Right atrium auricular region (tissue), 2 donors: ENCODE measurements at regions not wholly inside any gene's neighbourhood (a gene's known extent, or its start where the extent isn't known, plus 50 kb on each side); places are given as distances from the start of the nearest gene placed in this dataset.

Source experiments
- DNase-seq: peaks from one replicate; pipeline ENCODE4 v3.0.0-alpha.2; 2019; ENCODE audit warnings: low spot score
- H3K27ac ChIP-seq, 2 donors: fragments of 200-600 bp; sonication (generic); 1 replicate in 1 of 2; 2 replicates in 1 of 2; pipeline ENCODE4 v1.5.1; 2016 to 2019
- H3K27me3 ChIP-seq, 2 donors: fragments of 200-600 bp; sonication (generic); one replicate each; pipeline versions ENCODE4 v1.5.1 to v1.6.0; 2017 to 2019
- H3K36me3 ChIP-seq: fragments of 200-600 bp; sonication (generic); one replicate; pipeline ENCODE4 v1.5.1; 2016
- H3K4me1 ChIP-seq, 2 donors: fragments of 200-600 bp; sonication (generic); one replicate each; pipeline versions ENCODE4 v1.5.1 to v1.6.0; 2017 to 2019
- H3K4me3 ChIP-seq, 2 donors: fragments of 200-600 bp; sonication (generic); 1 replicate in 1 of 2; 2 replicates in 1 of 2; pipeline ENCODE4 v1.5.1; 2017 to 2019; ENCODE audit warnings: mild to moderate bottlenecking in 1 of 2, moderate library complexity in 1 of 2
- H3K9me3 ChIP-seq, 2 donors: fragments of 200-600 bp; sonication (generic); one replicate each; pipeline ENCODE4 v1.5.1; 2019
- TF ChIP-seq, protein P1 (sequence below), 2 donors: fragments of 200-600 bp; sonication (generic); IDR thresholded peaks; one replicate each; pipeline ENCODE4 v1.5.1; 2019; ENCODE audit warnings: antibody characterized with exemption in 2 of 2

GRCh38 chr19:30215248-30215647 is 156.9 kb upstream of the ZNF536 start:
- Histone ChIP-seq H3K36me3 (no peaks in the 10 kb centered on the region), H3K4me3 (no peak overlapping the region), H3K27ac (no peak overlapping the region), H3K4me1 (no peaks in the 10 kb centered on the region), H3K9me3 (no peaks in the 10 kb centered on the region), H3K27me3 (no peaks in the 10 kb centered on the region)
- TF ChIP-seq, protein P1, sequence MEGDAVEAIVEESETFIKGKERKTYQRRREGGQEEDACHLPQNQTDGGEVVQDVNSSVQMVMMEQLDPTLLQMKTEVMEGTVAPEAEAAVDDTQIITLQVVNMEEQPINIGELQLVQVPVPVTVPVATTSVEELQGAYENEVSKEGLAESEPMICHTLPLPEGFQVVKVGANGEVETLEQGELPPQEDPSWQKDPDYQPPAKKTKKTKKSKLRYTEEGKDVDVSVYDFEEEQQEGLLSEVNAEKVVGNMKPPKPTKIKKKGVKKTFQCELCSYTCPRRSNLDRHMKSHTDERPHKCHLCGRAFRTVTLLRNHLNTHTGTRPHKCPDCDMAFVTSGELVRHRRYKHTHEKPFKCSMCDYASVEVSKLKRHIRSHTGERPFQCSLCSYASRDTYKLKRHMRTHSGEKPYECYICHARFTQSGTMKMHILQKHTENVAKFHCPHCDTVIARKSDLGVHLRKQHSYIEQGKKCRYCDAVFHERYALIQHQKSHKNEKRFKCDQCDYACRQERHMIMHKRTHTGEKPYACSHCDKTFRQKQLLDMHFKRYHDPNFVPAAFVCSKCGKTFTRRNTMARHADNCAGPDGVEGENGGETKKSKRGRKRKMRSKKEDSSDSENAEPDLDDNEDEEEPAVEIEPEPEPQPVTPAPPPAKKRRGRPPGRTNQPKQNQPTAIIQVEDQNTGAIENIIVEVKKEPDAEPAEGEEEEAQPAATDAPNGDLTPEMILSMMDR (IDR thresholded peaks at IDR 0.05): no peak
- DNase-seq: peak; percentile 11

- Histone ChIP-seq H3K4me1 (no peaks in the 10 kb centered on the region), H3K4me3 (no peak overlapping the region), H3K9me3 (no peaks in the 10 kb centered on the region), H3K36me3 (no peaks in the 10 kb centered on the region), H3K27me3 (no peaks in the 10 kb centered on the region), H3K27ac (no peak overlapping the region)
- DNase-seq: no peak
- TF ChIP-seq, protein P1 (IDR thresholded peaks at IDR 0.05): no peak
Observed at GRCh38 chr19:30216453-30216852, 155.7 kb upstream of the ZNF536 start.

GRCh38 chr19:30217461-30217860 is 154.7 kb upstream of the ZNF536 start:
- H3K9me3 ChIP-seq: no peaks in the 10 kb centered on the region
- no peak overlapping the region for H3K27ac ChIP-seq
- no peak overlapping the region for H3K4me3 ChIP-seq
- no peak for DNase-seq
- TF ChIP-seq, protein P1 (IDR thresholded peaks at IDR 0.05): no peak
- peaks cover 0 to under 1% of the 10 kb centered on the region in 2 donors for H3K4me1 ChIP-seq
- no peaks in the 10 kb centered on the region for H3K27me3 ChIP-seq
- H3K36me3 ChIP-seq: no peaks in the 10 kb centered on the region

GRCh38 chr19:30219702-30220101 is 152.5 kb upstream of the ZNF536 start:
- DNase-seq: no peak
- Histone ChIP-seq H3K27ac (no peak overlapping the region), H3K4me3 (no peak overlapping the region), H3K9me3 (no peaks in the 10 kb centered on the region), H3K27me3 (peaks cover 0 to 5% of the 10 kb centered on the region in 2 donors), H3K36me3 (no peaks in the 10 kb centered on the region), H3K4me1 (peaks cover 0 to 4% of the 10 kb centered on the region in 2 donors)
- TF ChIP-seq, protein P1 (IDR thresholded peaks at IDR 0.05): no peak

- TF ChIP-seq, protein P1 (IDR thresholded peaks at IDR 0.05): no peak
- H3K9me3 ChIP-seq: no peaks in the 10 kb centered on the region
- peaks cover 0 to 18% of the 10 kb centered on the region in 2 donors for H3K4me1 ChIP-seq
- no peak for DNase-seq
- H3K27me3 ChIP-seq: peaks cover 6% of the 10 kb centered on the region in 2 donors
- H3K4me3 ChIP-seq: no peak overlapping the region
- H3K27ac ChIP-seq: no peak overlapping the region
- no peaks in the 10 kb centered on the region for H3K36me3 ChIP-seq
Observed at GRCh38 chr19:30221176-30221575, 151.0 kb upstream of the ZNF536 start.

DNA sequence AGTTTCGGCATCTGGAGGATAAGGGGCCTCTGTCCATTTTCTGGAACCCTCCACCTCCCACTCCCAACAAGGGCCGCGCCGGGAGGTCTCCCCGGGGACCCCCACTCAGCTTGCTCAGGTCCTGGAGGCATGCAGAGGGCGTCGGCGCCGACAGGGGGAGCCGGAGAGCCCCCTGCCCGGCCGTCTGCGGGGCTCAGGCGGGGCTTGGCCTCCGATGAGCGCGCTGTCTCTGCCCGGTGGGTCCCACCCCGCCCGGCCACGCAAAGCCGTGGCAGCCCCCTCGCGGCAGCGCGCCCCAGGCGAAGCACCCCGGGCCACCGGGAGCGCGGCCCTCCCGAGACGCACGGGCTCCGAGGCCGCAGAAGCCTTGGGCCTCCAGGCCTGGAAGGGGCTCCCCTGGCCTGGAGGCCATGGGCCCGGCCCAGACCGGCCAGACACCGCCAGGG is 149.7 kb upstream of the ZNF536 start:
- Histone ChIP-seq H3K9me3 (no peaks in the 10 kb centered on the region), H3K27ac (no peak overlapping the region), H3K27me3 (peaks cover 6% of the 10 kb centered on the region in 2 donors), H3K4me3 (peak overlapping the region in 1 of 2 donors; percentile 20), H3K4me1 (peaks cover 0 to 30% of the 10 kb centered on the region in 2 donors), H3K36me3 (no peaks in the 10 kb centered on the region)
- no peak for DNase-seq
- TF ChIP-seq, protein P1 (IDR thresholded peaks at IDR 0.05): peak; percentile 41 to 76
